H1 (cell line): ENCODE measurements at regions not wholly inside any gene's neighbourhood (a gene's known extent, or its start where the extent isn't known, plus 50 kb on each side); places are given as distances from the start of the nearest gene placed in this dataset.

Experiments used
- BACH1 ChIP-seq: IDR thresholded peaks from 2 replicates; pipeline ENCODE4 v1.6.1; 2012; ENCODE audit warnings: low read length, improper control_type of control experiment
- CBX8 ChIP-seq: fragments of 300-800, 300-1000 bp; sonication (generic); IDR thresholded peaks from 2 replicates; pipeline ENCODE4 v1.7.1; 2016; ENCODE audit warnings: low read depth, low read length, borderline replicate concordance
- EZH2 ChIP-seq: fragments of 200-600 bp; sonication (generic); IDR thresholded peaks from 2 replicates; pipeline ENCODE4 v1.7.1; 2012; ENCODE audit warnings: low read depth, mild to moderate bottlenecking, moderate library complexity, low read length, inconsistent platforms; ENCODE audit not compliant: severe bottlenecking
- JUN ChIP-seq: IDR thresholded peaks from 2 replicates; pipeline ENCODE4 v1.6.1; 2011; ENCODE audit warnings: low read depth, mild to moderate bottlenecking, improper control_type of control experiment, low read length
- SIN3A ChIP-seq, 2 experiments: IDR thresholded peaks in 1 of 2; conservative IDR thresholded peaks in 1 of 2; 2 replicates each; pipeline ENCODE4 v1.6.1; 2011 to 2012; ENCODE audit warnings: low read length in 2 of 2, improper control_type of control experiment in 1 of 2, low read depth in 1 of 2, mild to moderate bottlenecking in 1 of 2
- SIRT6 ChIP-seq: IDR thresholded peaks from one replicate; pipeline ENCODE4 v1.7.1; 2012; ENCODE audit warnings: low read length, inconsistent platforms
- SP2 ChIP-seq: IDR thresholded peaks from 2 replicates; pipeline ENCODE4 v1.6.1; 2012; ENCODE audit warnings: mild to moderate bottlenecking, low read length, inconsistent platforms
- TF ChIP-seq, protein P1 (sequence below): fragments of 300-600 bp; sonication (generic); IDR thresholded peaks from 2 replicates; pipeline ENCODE4 v1.7.1; 2012; ENCODE audit warnings: low read length, moderate library complexity, mild to moderate bottlenecking, inconsistent platforms; ENCODE audit not compliant: insufficient replicate concordance
- TF ChIP-seq, protein P2 (sequence below): IDR thresholded peaks from 2 replicates; pipeline ENCODE4 v1.6.1; 2012; ENCODE audit warnings: low read length, inconsistent platforms
- TF ChIP-seq, protein P3 (sequence below): IDR thresholded peaks from 2 replicates; pipeline ENCODE4 v1.6.1; 2011; ENCODE audit warnings: low read depth, mild to moderate bottlenecking, low read length; ENCODE audit not compliant: insufficient read depth

DNA sequence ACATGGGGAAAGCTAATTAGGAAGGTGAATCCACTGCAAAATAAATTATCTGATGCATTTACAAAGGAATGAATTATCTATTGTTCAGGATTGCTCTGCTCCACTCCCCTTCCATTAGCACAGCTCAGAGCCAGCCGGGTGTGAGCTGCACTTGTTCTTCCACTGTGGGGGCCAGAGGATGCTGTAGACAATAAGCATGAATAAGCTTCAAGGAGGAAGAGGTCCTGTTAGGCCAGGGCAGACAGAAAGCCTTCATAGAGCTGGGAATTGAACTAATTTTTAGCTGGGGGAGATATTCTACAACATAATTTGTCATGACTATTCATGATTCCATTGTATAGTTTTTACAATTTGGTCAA lies 137.6 kb upstream of the MAX start (continued):
- TF ChIP-seq, protein P1, sequence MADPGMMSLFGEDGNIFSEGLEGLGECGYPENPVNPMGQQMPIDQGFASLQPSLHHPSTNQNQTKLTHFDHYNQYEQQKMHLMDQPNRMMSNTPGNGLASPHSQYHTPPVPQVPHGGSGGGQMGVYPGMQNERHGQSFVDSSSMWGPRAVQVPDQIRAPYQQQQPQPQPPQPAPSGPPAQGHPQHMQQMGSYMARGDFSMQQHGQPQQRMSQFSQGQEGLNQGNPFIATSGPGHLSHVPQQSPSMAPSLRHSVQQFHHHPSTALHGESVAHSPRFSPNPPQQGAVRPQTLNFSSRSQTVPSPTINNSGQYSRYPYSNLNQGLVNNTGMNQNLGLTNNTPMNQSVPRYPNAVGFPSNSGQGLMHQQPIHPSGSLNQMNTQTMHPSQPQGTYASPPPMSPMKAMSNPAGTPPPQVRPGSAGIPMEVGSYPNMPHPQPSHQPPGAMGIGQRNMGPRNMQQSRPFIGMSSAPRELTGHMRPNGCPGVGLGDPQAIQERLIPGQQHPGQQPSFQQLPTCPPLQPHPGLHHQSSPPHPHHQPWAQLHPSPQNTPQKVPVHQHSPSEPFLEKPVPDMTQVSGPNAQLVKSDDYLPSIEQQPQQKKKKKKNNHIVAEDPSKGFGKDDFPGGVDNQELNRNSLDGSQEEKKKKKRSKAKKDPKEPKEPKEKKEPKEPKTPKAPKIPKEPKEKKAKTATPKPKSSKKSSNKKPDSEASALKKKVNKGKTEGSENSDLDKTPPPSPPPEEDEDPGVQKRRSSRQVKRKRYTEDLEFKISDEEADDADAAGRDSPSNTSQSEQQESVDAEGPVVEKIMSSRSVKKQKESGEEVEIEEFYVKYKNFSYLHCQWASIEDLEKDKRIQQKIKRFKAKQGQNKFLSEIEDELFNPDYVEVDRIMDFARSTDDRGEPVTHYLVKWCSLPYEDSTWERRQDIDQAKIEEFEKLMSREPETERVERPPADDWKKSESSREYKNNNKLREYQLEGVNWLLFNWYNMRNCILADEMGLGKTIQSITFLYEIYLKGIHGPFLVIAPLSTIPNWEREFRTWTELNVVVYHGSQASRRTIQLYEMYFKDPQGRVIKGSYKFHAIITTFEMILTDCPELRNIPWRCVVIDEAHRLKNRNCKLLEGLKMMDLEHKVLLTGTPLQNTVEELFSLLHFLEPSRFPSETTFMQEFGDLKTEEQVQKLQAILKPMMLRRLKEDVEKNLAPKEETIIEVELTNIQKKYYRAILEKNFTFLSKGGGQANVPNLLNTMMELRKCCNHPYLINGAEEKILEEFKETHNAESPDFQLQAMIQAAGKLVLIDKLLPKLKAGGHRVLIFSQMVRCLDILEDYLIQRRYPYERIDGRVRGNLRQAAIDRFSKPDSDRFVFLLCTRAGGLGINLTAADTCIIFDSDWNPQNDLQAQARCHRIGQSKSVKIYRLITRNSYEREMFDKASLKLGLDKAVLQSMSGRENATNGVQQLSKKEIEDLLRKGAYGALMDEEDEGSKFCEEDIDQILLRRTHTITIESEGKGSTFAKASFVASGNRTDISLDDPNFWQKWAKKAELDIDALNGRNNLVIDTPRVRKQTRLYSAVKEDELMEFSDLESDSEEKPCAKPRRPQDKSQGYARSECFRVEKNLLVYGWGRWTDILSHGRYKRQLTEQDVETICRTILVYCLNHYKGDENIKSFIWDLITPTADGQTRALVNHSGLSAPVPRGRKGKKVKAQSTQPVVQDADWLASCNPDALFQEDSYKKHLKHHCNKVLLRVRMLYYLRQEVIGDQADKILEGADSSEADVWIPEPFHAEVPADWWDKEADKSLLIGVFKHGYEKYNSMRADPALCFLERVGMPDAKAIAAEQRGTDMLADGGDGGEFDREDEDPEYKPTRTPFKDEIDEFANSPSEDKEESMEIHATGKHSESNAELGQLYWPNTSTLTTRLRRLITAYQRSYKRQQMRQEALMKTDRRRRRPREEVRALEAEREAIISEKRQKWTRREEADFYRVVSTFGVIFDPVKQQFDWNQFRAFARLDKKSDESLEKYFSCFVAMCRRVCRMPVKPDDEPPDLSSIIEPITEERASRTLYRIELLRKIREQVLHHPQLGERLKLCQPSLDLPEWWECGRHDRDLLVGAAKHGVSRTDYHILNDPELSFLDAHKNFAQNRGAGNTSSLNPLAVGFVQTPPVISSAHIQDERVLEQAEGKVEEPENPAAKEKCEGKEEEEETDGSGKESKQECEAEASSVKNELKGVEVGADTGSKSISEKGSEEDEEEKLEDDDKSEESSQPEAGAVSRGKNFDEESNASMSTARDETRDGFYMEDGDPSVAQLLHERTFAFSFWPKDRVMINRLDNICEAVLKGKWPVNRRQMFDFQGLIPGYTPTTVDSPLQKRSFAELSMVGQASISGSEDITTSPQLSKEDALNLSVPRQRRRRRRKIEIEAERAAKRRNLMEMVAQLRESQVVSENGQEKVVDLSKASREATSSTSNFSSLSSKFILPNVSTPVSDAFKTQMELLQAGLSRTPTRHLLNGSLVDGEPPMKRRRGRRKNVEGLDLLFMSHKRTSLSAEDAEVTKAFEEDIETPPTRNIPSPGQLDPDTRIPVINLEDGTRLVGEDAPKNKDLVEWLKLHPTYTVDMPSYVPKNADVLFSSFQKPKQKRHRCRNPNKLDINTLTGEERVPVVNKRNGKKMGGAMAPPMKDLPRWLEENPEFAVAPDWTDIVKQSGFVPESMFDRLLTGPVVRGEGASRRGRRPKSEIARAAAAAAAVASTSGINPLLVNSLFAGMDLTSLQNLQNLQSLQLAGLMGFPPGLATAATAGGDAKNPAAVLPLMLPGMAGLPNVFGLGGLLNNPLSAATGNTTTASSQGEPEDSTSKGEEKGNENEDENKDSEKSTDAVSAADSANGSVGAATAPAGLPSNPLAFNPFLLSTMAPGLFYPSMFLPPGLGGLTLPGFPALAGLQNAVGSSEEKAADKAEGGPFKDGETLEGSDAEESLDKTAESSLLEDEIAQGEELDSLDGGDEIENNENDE, result no peak
- TF ChIP-seq SIN3A (conservative IDR thresholded peaks at IDR 0.05 in 1 of 2, IDR thresholded peaks at IDR 0.05 in 1 of 2; ENCODE audit: low read depth in 1 of 2, low read length in 2 of 2) (no peak), BACH1 (no peak), CBX8 (no peak), JUN (no peak), EZH2 (no peak), SIRT6 (no peak), SP2 (no peak)
- TF ChIP-seq, protein P2, sequence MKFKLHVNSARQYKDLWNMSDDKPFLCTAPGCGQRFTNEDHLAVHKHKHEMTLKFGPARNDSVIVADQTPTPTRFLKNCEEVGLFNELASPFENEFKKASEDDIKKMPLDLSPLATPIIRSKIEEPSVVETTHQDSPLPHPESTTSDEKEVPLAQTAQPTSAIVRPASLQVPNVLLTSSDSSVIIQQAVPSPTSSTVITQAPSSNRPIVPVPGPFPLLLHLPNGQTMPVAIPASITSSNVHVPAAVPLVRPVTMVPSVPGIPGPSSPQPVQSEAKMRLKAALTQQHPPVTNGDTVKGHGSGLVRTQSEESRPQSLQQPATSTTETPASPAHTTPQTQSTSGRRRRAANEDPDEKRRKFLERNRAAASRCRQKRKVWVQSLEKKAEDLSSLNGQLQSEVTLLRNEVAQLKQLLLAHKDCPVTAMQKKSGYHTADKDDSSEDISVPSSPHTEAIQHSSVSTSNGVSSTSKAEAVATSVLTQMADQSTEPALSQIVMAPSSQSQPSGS, result no peak
- TF ChIP-seq, protein P3, sequence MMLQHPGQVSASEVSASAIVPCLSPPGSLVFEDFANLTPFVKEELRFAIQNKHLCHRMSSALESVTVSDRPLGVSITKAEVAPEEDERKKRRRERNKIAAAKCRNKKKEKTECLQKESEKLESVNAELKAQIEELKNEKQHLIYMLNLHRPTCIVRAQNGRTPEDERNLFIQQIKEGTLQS, result no peak
